H1 (cell line): ENCODE measurements at regions not wholly inside any gene's neighbourhood (a gene's known extent, or its start where the extent isn't known, plus 50 kb on each side); places are given as distances from the start of the nearest gene placed in this dataset.

Experiments
- NANOG ChIP-seq: IDR thresholded peaks from 2 replicates; pipeline ENCODE4 v1.6.1; 2011; ENCODE audit warnings: low read length, low read depth, mild to moderate bottlenecking, inconsistent platforms; ENCODE audit not compliant: insufficient read depth, poor library complexity, severe bottlenecking
- YY1 ChIP-seq: IDR thresholded peaks from 2 replicates; pipeline ENCODE4 v1.6.1; 2011; ENCODE audit warnings: low read depth, mild to moderate bottlenecking, low read length

DNA sequence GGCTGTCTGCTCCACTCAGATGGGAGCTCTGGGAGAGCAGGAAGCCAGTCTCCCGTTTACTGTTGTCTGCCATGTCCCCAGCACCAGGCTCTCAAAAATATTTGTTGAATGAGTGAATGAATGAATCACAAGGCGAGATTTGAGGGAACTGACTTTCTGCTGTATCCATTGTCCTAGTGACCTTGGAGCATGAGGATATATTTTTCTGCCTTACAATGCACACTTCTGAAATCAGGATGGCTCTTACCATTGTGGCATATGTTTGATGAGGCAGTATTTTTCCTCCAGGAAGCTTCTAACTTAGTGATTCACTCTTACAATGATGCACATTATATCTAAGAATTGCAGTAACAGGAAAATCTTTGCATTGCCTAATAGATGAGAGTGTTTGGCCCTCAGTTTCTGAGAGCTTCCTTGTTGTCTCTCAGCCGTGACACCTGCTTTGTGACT, 136.4 kb downstream of the RPS24 start (continued):
- TF ChIP-seq NANOG, result no peak
- no peak for TF ChIP-seq YY1
